H1 (cell line): ENCODE measurements at regions not wholly inside any gene's neighbourhood (a gene's known extent, or its start where the extent isn't known, plus 50 kb on each side); places are given as distances from the start of the nearest gene placed in this dataset.

Experiments
- CTCF ChIA-PET: fragments of 300-600 bp; sonication (Branson Sonifier 250); formaldehyde crosslinking; loops from one replicate; lab custom pipeline; 2021; ENCODE audit not compliant: partially characterized antibody; lab: Charles Lee
- POLR2A ChIA-PET: fragments of 300-600 bp; sonication (Branson Sonifier 250); formaldehyde crosslinking; loops from one replicate; lab custom pipeline; 2021; ENCODE audit warnings: inconsistent platforms; ENCODE audit not compliant: partially characterized antibody; lab: Charles Lee
- DNase-seq, 2 experiments: peaks; one replicate each; pipeline versions ENCODE4 v3.0.0 to v3.0.0-alpha.2; 2010 to 2022; ENCODE audit warnings: low spot score in 2 of 2, low read depth in 1 of 2, mixed read lengths in 1 of 2
- FAIRE-seq: peaks from 2 replicates; lab custom pipeline; 2011; peaks lifted over from hg19 to GRCh38; lab: Jason Lieb, UNC
- H2AFZ ChIP-seq: 2 replicates; pipeline ENCODE4 v1.8.1; 2012; ENCODE audit warnings: low read length, inconsistent platforms
- H2AK5ac ChIP-seq: 2 replicates; pipeline ENCODE4 v1.6.1; 2013; ENCODE audit warnings: low read depth, low read length
- H2BK120ac ChIP-seq: replicated peaks from 2 replicates; pipeline ENCODE3; 2013; ENCODE audit warnings: low read depth, low read length, inconsistent platforms
- H2BK12ac ChIP-seq: 2 replicates; pipeline ENCODE4 v1.6.1; 2013; ENCODE audit warnings: low read depth, low read length
- H2BK15ac ChIP-seq: 2 replicates; pipeline ENCODE4 v1.6.1; 2013; ENCODE audit warnings: low read length
- H2BK20ac ChIP-seq: 2 replicates; pipeline ENCODE4 v1.6.1; 2013; ENCODE audit warnings: low read length
- H2BK5ac ChIP-seq: 2 replicates; pipeline ENCODE4 v1.6.1; 2013; ENCODE audit warnings: low read depth, low read length
- H3K14ac ChIP-seq: 2 replicates; pipeline ENCODE4 v1.6.1; 2013; ENCODE audit warnings: inconsistent platforms; ENCODE audit not compliant: insufficient read length
- H3K18ac ChIP-seq: 2 replicates; pipeline ENCODE4 v1.6.1; 2013; ENCODE audit warnings: low read length; ENCODE audit errors: extremely low read depth
- H3K23ac ChIP-seq: 2 replicates; pipeline ENCODE4 v1.6.1; 2013; ENCODE audit warnings: inconsistent platforms; ENCODE audit not compliant: insufficient read length
- H3K23me2 ChIP-seq: 2 replicates; pipeline ENCODE4 v1.6.1; 2013; ENCODE audit warnings: low read depth, low read length
- H3K27ac ChIP-seq: 2 replicates; pipeline ENCODE4 v1.6.1; 2011; ENCODE audit warnings: low read depth, low read length, inconsistent platforms
- H3K27me3 ChIP-seq, 4 experiments: replicated peaks in 1 of 4; 1 replicate in 1 of 4; 2 replicates in 3 of 4; pipeline versions ENCODE4 v1.6.1 to v1.8.1; 2011 to 2013; ENCODE audit warnings: low read length in 3 of 4, mild to moderate bottlenecking in 3 of 4, inconsistent platforms in 2 of 4, mixed read lengths in 2 of 4, moderate library complexity in 1 of 4; ENCODE audit not compliant: control insufficient read depth in 3 of 4, insufficient read depth in 3 of 4; ENCODE audit errors: extremely low read depth in 1 of 4
- H3K36me3 ChIP-seq, 4 experiments: 2 replicates each; pipeline versions ENCODE4 v1.6.1 to v1.8.1; 2011 to 2013; ENCODE audit warnings: mild to moderate bottlenecking in 4 of 4, low read length in 3 of 4, moderate library complexity in 2 of 4, control low read depth in 1 of 4, inconsistent platforms in 1 of 4; ENCODE audit not compliant: insufficient read depth in 4 of 4, control insufficient read depth in 2 of 4
- H3K4ac ChIP-seq: replicated peaks from 2 replicates; pipeline ENCODE3; 2013; ENCODE audit warnings: low read length, low read depth, mixed read lengths, inconsistent platforms; ENCODE audit not compliant: insufficient read length
- H3K4me1 ChIP-seq, 4 experiments: replicated peaks in 1 of 4; 1 replicate in 1 of 4; 2 replicates in 3 of 4; pipeline versions ENCODE4 v1.6.1 to v1.8.1; 2011 to 2013; ENCODE audit warnings: low read length in 3 of 4, inconsistent platforms in 2 of 4, mixed read lengths in 1 of 4; ENCODE audit not compliant: insufficient read depth in 4 of 4, control insufficient read depth in 3 of 4
- H3K4me2 ChIP-seq, 2 experiments: 2 replicates each; pipeline versions ENCODE4 v1.6.1 to v1.8.1; 2011 to 2013; ENCODE audit warnings: low read depth in 2 of 2, low read length in 2 of 2, control low read depth in 1 of 2, inconsistent platforms in 1 of 2, mild to moderate bottlenecking in 1 of 2; ENCODE audit not compliant: insufficient read depth in 1 of 2
- H3K4me3 ChIP-seq, 4 experiments: fragments of 200-600, 300-600 bp in 1 of 4; sonication (generic), shearing (Covaris generic), sonication (Bioruptor Twin) in 1 of 4; 2 replicates each; pipeline versions ENCODE4 v1.5.1 to v1.8.1; 2011 to 2016; ENCODE audit warnings: low read length in 4 of 4, low read depth in 3 of 4, control low read depth in 2 of 4, inconsistent platforms in 2 of 4, mild to moderate bottlenecking in 2 of 4, mixed read lengths in 1 of 4, moderate library complexity in 1 of 4; ENCODE audit not compliant: insufficient read depth in 2 of 4; ENCODE audit errors: extremely low read depth in 1 of 4
- H3K56ac ChIP-seq: replicated peaks from 2 replicates; pipeline ENCODE3; 2013; ENCODE audit warnings: low read depth, mild to moderate bottlenecking, mixed read lengths, low read length, inconsistent platforms; ENCODE audit not compliant: insufficient read length
- H3K79me1 ChIP-seq: 2 replicates; pipeline ENCODE4 v1.6.1; 2013; ENCODE audit warnings: low read depth, low read length, control low read depth
- H3K79me2 ChIP-seq, 2 experiments: 2 replicates each; pipeline versions ENCODE4 v1.6.1 to v1.8.1; 2012 to 2013; ENCODE audit warnings: low read length in 2 of 2, mild to moderate bottlenecking in 2 of 2, inconsistent platforms in 1 of 2; ENCODE audit not compliant: insufficient read depth in 2 of 2, control insufficient read depth in 1 of 2
- H3K9ac ChIP-seq, 4 experiments: replicated peaks in 1 of 4; 1 replicate in 1 of 4; 2 replicates in 3 of 4; pipeline versions ENCODE4 v1.6.1 to v1.8.1; 2011 to 2013; ENCODE audit warnings: low read depth in 3 of 4, low read length in 3 of 4, control low read depth in 2 of 4, mild to moderate bottlenecking in 2 of 4, moderate library complexity in 2 of 4, inconsistent platforms in 1 of 4; ENCODE audit errors: extremely low read depth in 1 of 4
- H3K9me3 ChIP-seq, 2 experiments: 2 replicates each; pipeline versions ENCODE4 v1.6.1 to v1.8.1; 2012 to 2013; ENCODE audit warnings: mild to moderate bottlenecking in 2 of 2, moderate library complexity in 2 of 2, control low read depth in 1 of 2, inconsistent platforms in 1 of 2, low read depth in 1 of 2, low read length in 1 of 2, mixed read lengths in 1 of 2; ENCODE audit not compliant: insufficient read depth in 2 of 2
- H4K20me1 ChIP-seq, 2 experiments: replicated peaks in 1 of 2; 2 replicates each; pipeline versions ENCODE3 to v1.8.1; 2011 to 2013; ENCODE audit warnings: inconsistent platforms in 2 of 2, low read length in 2 of 2, mild to moderate bottlenecking in 1 of 2; ENCODE audit not compliant: insufficient read depth in 2 of 2, control insufficient read depth in 1 of 2
- H4K5ac ChIP-seq: 2 replicates; pipeline ENCODE4 v1.6.1; 2013; ENCODE audit warnings: low read length, low read depth, mixed read lengths, inconsistent platforms; ENCODE audit not compliant: insufficient read length
- H4K8ac ChIP-seq: 2 replicates; pipeline ENCODE4 v1.8.0; 2013; ENCODE audit warnings: mild to moderate bottlenecking, moderate library complexity, low read length, inconsistent platforms; ENCODE audit not compliant: insufficient read depth; ENCODE audit errors: extremely low read depth
- H4K91ac ChIP-seq: replicated peaks from 2 replicates; pipeline ENCODE3; 2013; ENCODE audit warnings: low read length, mixed read lengths, inconsistent platforms; ENCODE audit not compliant: insufficient read length
- E2F6 ChIP-seq: IDR thresholded peaks from 2 replicates; pipeline ENCODE4 v1.6.1; 2012; ENCODE audit warnings: inconsistent platforms
- EGR1 ChIP-seq: IDR thresholded peaks from 2 replicates; pipeline ENCODE4 v1.6.1; 2011; ENCODE audit warnings: low read depth, low read length, borderline replicate concordance
- FOSL1 ChIP-seq: IDR thresholded peaks from 2 replicates; pipeline ENCODE4 v1.6.1; 2011; ENCODE audit warnings: mild to moderate bottlenecking, low read depth, low read length, moderate library complexity; ENCODE audit not compliant: insufficient read depth
- HDAC6 ChIP-seq: IDR thresholded peaks from one replicate; pipeline ENCODE4 v1.7.1; 2012; ENCODE audit warnings: low read depth, mild to moderate bottlenecking, inconsistent platforms, low read length, moderate library complexity
- POLR2AphosphoS5 ChIP-seq: IDR thresholded peaks from 2 replicates; pipeline ENCODE4 v1.6.1; 2011; ENCODE audit warnings: low read depth, low read length
- SIX5 ChIP-seq: IDR thresholded peaks from 2 replicates; pipeline ENCODE4 v1.6.1; 2011; ENCODE audit warnings: mild to moderate bottlenecking, low read depth, low read length
- TBP ChIP-seq: IDR thresholded peaks from 2 replicates; pipeline ENCODE4 v1.6.1; 2011; ENCODE audit warnings: low read depth, low read length, improper control_type of control experiment
- TEAD4 ChIP-seq: IDR thresholded peaks from 2 replicates; pipeline ENCODE4 v1.6.1; 2012; ENCODE audit warnings: low read depth, low read length, inconsistent platforms, mixed read lengths
- USF2 ChIP-seq: IDR thresholded peaks from 2 replicates; pipeline ENCODE4 v1.6.1; 2011; ENCODE audit warnings: low read length, improper control_type of control experiment
- WGBS, 2 experiments: shearing (Covaris generic) in 1 of 2; methylation state at CpG; one replicate each; pipeline versions ENCODE4 v1.1.6 to v1.1.7; 2013 to 2015; ENCODE audit warnings: low lambda C conversion rate in 2 of 2, mixed read lengths in 2 of 2, inconsistent platforms in 1 of 2, low coverage in 1 of 2, missing lambda C conversion rate in 1 of 2; ENCODE audit not compliant: insufficient replicate concordance in 2 of 2, insufficient coverage in 1 of 2, insufficient read length in 1 of 2; ENCODE audit errors: extremely low coverage in 1 of 2, missing lambda C conversion rate in 1 of 2; 5-methylcytosine and 5-hydroxymethylcytosine counted together

GRCh38 chr12:75631831-75632230 lies 120.4 kb upstream of the KRR1 start:
- no peak overlapping the region for H2AK5ac ChIP-seq
- H3K4me1 ChIP-seq, result peaks cover 2 to 25% (median 18%) of the 10 kb centered on the region in 4 experiments; a peak in 5 of 7 replicates
- H3K23me2 ChIP-seq, result no peaks in the 10 kb centered on the region
- POLR2A ChIA-PET, result interaction anchor here (1.6 kb wide), 1 partner anchor 401 kb away, joined by 3 read pairs; no protein-coding TSS in a partner anchor
- no peak overlapping the region for H2AFZ ChIP-seq
- H3K79me1 ChIP-seq, result no peaks in the 10 kb centered on the region
- no peak overlapping the region for H3K14ac ChIP-seq
- H3K23ac ChIP-seq, result no peak overlapping the region
- no peak overlapping the region; the same call in 1 of the 2 replicates for H3K18ac ChIP-seq
- no peak overlapping the region for H3K4ac ChIP-seq
- H3K9me3 ChIP-seq, result no peaks in the 10 kb centered on the region
- no peak overlapping the region for H4K8ac ChIP-seq
- FAIRE-seq (no peak), DNase-seq (no peak)
- CTCF ChIA-PET, result interaction anchor here (0.6 to 1.0 kb wide), 2 partner anchors 122 to 280 kb away, joined by 3 read pairs; no protein-coding TSS in a partner anchor
- H3K4me3 ChIP-seq, result no peak overlapping the region
- no peak overlapping the region for H3K27ac ChIP-seq
- H3K9ac ChIP-seq, result no peak overlapping the region
- 93% methylated on average over 5 of the region's 5 CpGs; no CpG with 5 or more reads in 1 of the 2 experiments for WGBS, 2 experiments
- no peak overlapping the region for H2BK15ac ChIP-seq
- no peak overlapping the region for H3K56ac ChIP-seq
- no peaks in the 10 kb centered on the region for H3K27me3 ChIP-seq
- no peaks in the 10 kb centered on the region for H4K20me1 ChIP-seq
- no peak overlapping the region for H4K5ac ChIP-seq
- TF ChIP-seq POLR2AphosphoS5 (no peak), USF2 (no peak), TBP (no peak), TEAD4 (no peak), HDAC6 (no peak), FOSL1 (no peak), E2F6 (no peak), SIX5 (no peak), EGR1 (no peak)
- no peak overlapping the region for H2BK120ac ChIP-seq
- H3K36me3 ChIP-seq, result no peaks in the 10 kb centered on the region
- H2BK12ac ChIP-seq, result no peak overlapping the region; the same call in 1 of the 2 replicates
- H3K4me2 ChIP-seq, result no peak overlapping the region
- H3K79me2 ChIP-seq, result no peaks in the 10 kb centered on the region
- 0 out of 2 replicates have a peak overlapping the region, but pooled peaks have one; percentile 2 for H2BK20ac ChIP-seq
- H4K91ac ChIP-seq, result no peak overlapping the region
- peak overlapping the region; percentile 14; the same call in 1 of the 2 replicates for H2BK5ac ChIP-seq
